ENCODE measurements at regions not wholly inside any gene's neighbourhood (a gene's known extent, or its start where the extent isn't known, plus 50 kb on each side); places are given as distances from the start of the nearest gene placed in this dataset.

GRCh38 chr4:43343298-43343697, 450.8 kb downstream of the GRXCR1 start:
- Histone ChIP-seq H3K27me3 (ENCODE audit: control insufficient read depth, extremely low read depth, insufficient read depth, low read length) (no peaks in the 10 kb centered on the region), H4K20me1 (ENCODE audit: control insufficient read depth, extremely low read depth, insufficient read depth, low read length) (no peaks in the 10 kb centered on the region), H3K9me3 (ENCODE audit: control insufficient read depth, low read depth, low read length) (no peaks in the 10 kb centered on the region), H3K4me2 (ENCODE audit: control insufficient read depth, extremely low read depth, insufficient read depth, low read depth, low read length) (no peak overlapping the region), H3K79me2 (ENCODE audit: control insufficient read depth, insufficient read depth, low read length) (no peaks in the 10 kb centered on the region), H3K9ac (ENCODE audit: control insufficient read depth, extremely low read depth, insufficient read depth, low read length) (no peak overlapping the region), H3K4me3 (ENCODE audit: control insufficient read depth in 2 of 3, extremely low read depth in 1 of 3, insufficient read depth in 2 of 3, low read depth in 1 of 3, low read length in 3 of 3) (no peak overlapping the region), H3K36me3 (ENCODE audit: control insufficient read depth in 2 of 2, extremely low read depth in 1 of 2, insufficient read depth in 2 of 2, low read length in 2 of 2) (no peaks in the 10 kb centered on the region), H3K27ac (ENCODE audit: control insufficient read depth, insufficient read depth, low read length) (no peak overlapping the region), H3K9me1 (ENCODE audit: control insufficient read depth, extremely low read depth, insufficient read depth, low read length) (no peaks in the 10 kb centered on the region), H2AFZ (ENCODE audit: control insufficient read depth, low read length) (no peak overlapping the region), H3K4me1 (ENCODE audit: control insufficient read depth, extremely low read depth, insufficient read depth, low read length) (peaks cover 9% of the 10 kb centered on the region)
- TF ChIP-seq EZH2 (IDR thresholded peaks at IDR 0.05; ENCODE audit: low read length) (no peak), CTCF (optimal IDR thresholded peaks at IDR 0.05 in 1 of 3, IDR thresholded peaks at IDR 0.05 in 1 of 3, conservative IDR thresholded peaks at IDR 0.05 in 1 of 3; ENCODE audit: extremely low read depth in 1 of 3, insufficient read depth in 2 of 3, low read length in 3 of 3) (no peak)
- FAIRE-seq (no peak), DNase-seq (ENCODE audit: low read depth, low spot score) (no peak)
- dilution Hi-C loops (cut with MboI; ENCODE audit: extremely low pct_ligation_motif_present, low sequenced_read_pairs): no loop called here

- TF ChIP-seq CTCF (optimal IDR thresholded peaks at IDR 0.05 in 1 of 3, IDR thresholded peaks at IDR 0.05 in 1 of 3, conservative IDR thresholded peaks at IDR 0.05 in 1 of 3; ENCODE audit: extremely low read depth in 1 of 3, insufficient read depth in 2 of 3, low read length in 3 of 3) (no peak), EZH2 (IDR thresholded peaks at IDR 0.05; ENCODE audit: low read length) (no peak)
- Histone ChIP-seq H3K79me2 (ENCODE audit: control insufficient read depth, insufficient read depth, low read length) (no peaks in the 10 kb centered on the region), H3K36me3 (ENCODE audit: control insufficient read depth in 2 of 2, extremely low read depth in 1 of 2, insufficient read depth in 2 of 2, low read length in 2 of 2) (no peaks in the 10 kb centered on the region), H3K4me2 (ENCODE audit: control insufficient read depth, extremely low read depth, insufficient read depth, low read depth, low read length) (no peak overlapping the region), H3K9me1 (ENCODE audit: control insufficient read depth, extremely low read depth, insufficient read depth, low read length) (no peaks in the 10 kb centered on the region), H3K9me3 (ENCODE audit: control insufficient read depth, low read depth, low read length) (no peaks in the 10 kb centered on the region), H3K4me3 (ENCODE audit: control insufficient read depth in 2 of 3, extremely low read depth in 1 of 3, insufficient read depth in 2 of 3, low read depth in 1 of 3, low read length in 3 of 3) (no peak overlapping the region), H3K27me3 (ENCODE audit: control insufficient read depth, extremely low read depth, insufficient read depth, low read length) (no peaks in the 10 kb centered on the region), H4K20me1 (ENCODE audit: control insufficient read depth, extremely low read depth, insufficient read depth, low read length) (no peaks in the 10 kb centered on the region), H3K27ac (ENCODE audit: control insufficient read depth, insufficient read depth, low read length) (no peak overlapping the region), H3K9ac (ENCODE audit: control insufficient read depth, extremely low read depth, insufficient read depth, low read length) (no peak overlapping the region), H3K4me1 (ENCODE audit: control insufficient read depth, extremely low read depth, insufficient read depth, low read length) (no peaks in the 10 kb centered on the region), H2AFZ (ENCODE audit: control insufficient read depth, low read length) (peak overlapping the region; percentile 30)
- FAIRE-seq (no peak), DNase-seq (ENCODE audit: low read depth, low spot score) (no peak)
- dilution Hi-C loops (cut with MboI; ENCODE audit: extremely low pct_ligation_motif_present, low sequenced_read_pairs): no loop called here
These were observed 452.9 kb downstream of the GRXCR1 start for GRCh38 chr4:43345323-43345925.

All from keratinocyte (primary cell).